Suprapubic skin (tissue), 4 donors: ENCODE measurements at regions not wholly inside any gene's neighbourhood (a gene's known extent, or its start where the extent isn't known, plus 50 kb on each side); places are given as distances from the start of the nearest gene placed in this dataset.

Source experiments
- DNase-seq, 2 donors: peaks; one replicate each; pipeline ENCODE4 v3.0.0-alpha.2; 2019; ENCODE audit warnings: low spot score in 2 of 2
- H3K27ac ChIP-seq: fragments of 200-600 bp; sonication (generic); one replicate; pipeline ENCODE4 v1.5.1; 2019
- H3K27me3 ChIP-seq: fragments of 200-600 bp; sonication (generic); one replicate; pipeline ENCODE4 v1.5.1; 2019
- H3K36me3 ChIP-seq: fragments of 200-600 bp; sonication (generic); one replicate; pipeline ENCODE4 v1.5.1; 2019
- H3K4me1 ChIP-seq: fragments of 200-600 bp; sonication (generic); one replicate; pipeline ENCODE4 v1.5.1; 2019
- H3K4me3 ChIP-seq: fragments of 200-600 bp; sonication (generic); one replicate; pipeline ENCODE4 v1.5.1; 2019; ENCODE audit warnings: mild to moderate bottlenecking
- H3K9me3 ChIP-seq: fragments of 200-600 bp; sonication (generic); one replicate; pipeline ENCODE4 v1.5.1; 2019
- EP300 ChIP-seq: sonication (generic); formaldehyde crosslinking; IDR thresholded peaks from one replicate; pipeline ENCODE4 v1.6.1; 2017; ENCODE audit warnings: antibody characterized with exemption
- POLR2A ChIP-seq, 2 donors: fragments of 450-650 bp; IDR thresholded peaks; one replicate each; pipeline ENCODE4 v1.6.1; 2017; ENCODE audit warnings: antibody characterized with exemption in 2 of 2, mild to moderate bottlenecking in 2 of 2, moderate library complexity in 2 of 2
- POLR2AphosphoS5 ChIP-seq, 3 donors: sonication (generic); formaldehyde crosslinking; IDR thresholded peaks; one replicate each; pipeline ENCODE4 v1.6.1; 2017; ENCODE audit warnings: antibody characterized with exemption in 3 of 3
- WGBS: methylation state at CpG from one replicate; pipeline ENCODE4 v1.1.5; 2018; 5-methylcytosine and 5-hydroxymethylcytosine counted together
- TF ChIP-seq, protein P1 (sequence below), 2 donors: fragments of 200-600 bp in 1 of 2; fragments of 450-650 bp in 1 of 2; sonication (generic) in 1 of 2; IDR thresholded peaks; one replicate each; pipeline ENCODE4 v1.5.1; 2016 to 2019; ENCODE audit warnings: antibody characterized with exemption in 2 of 2, mild to moderate bottlenecking in 1 of 2, moderate library complexity in 1 of 2

DNA sequence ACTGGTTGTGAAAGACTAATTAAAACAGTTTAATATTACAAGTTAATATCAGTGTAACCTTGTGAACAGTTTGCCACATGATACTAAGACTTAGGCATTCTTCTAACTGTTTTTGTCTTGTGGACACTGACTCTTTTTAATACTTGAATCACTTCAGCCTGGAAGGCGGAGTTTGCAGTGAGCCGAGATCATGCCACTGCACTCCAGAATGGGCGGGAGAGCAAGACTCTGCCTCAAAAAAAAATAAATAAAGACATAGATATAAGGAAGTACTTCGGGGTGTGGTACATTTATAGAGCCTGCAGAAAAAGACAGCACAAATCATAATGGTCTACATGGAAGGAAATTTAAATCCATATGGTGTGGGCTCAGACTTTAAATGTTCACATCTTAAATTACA lies 300.4 kb upstream of the NETO1 start:
- Histone ChIP-seq H3K9me3 (peaks cover 4% of the 10 kb centered on the region), H3K4me3 (no peak overlapping the region), H3K4me1 (no peaks in the 10 kb centered on the region), H3K27ac (no peak overlapping the region), H3K27me3 (no peaks in the 10 kb centered on the region), H3K36me3 (no peaks in the 10 kb centered on the region)
- TF ChIP-seq, protein P1, sequence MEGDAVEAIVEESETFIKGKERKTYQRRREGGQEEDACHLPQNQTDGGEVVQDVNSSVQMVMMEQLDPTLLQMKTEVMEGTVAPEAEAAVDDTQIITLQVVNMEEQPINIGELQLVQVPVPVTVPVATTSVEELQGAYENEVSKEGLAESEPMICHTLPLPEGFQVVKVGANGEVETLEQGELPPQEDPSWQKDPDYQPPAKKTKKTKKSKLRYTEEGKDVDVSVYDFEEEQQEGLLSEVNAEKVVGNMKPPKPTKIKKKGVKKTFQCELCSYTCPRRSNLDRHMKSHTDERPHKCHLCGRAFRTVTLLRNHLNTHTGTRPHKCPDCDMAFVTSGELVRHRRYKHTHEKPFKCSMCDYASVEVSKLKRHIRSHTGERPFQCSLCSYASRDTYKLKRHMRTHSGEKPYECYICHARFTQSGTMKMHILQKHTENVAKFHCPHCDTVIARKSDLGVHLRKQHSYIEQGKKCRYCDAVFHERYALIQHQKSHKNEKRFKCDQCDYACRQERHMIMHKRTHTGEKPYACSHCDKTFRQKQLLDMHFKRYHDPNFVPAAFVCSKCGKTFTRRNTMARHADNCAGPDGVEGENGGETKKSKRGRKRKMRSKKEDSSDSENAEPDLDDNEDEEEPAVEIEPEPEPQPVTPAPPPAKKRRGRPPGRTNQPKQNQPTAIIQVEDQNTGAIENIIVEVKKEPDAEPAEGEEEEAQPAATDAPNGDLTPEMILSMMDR (IDR thresholded peaks at IDR 0.05) = no peak
- TF ChIP-seq EP300 = no peak
- no peak for TF ChIP-seq POLR2A (IDR thresholded peaks at IDR 0.05)
- TF ChIP-seq POLR2AphosphoS5 (IDR thresholded peaks at IDR 0.05) = no peak
- 36% methylated on average over 4 of the region's 4 CpGs for WGBS
- DNase-seq = no peak

DNA sequence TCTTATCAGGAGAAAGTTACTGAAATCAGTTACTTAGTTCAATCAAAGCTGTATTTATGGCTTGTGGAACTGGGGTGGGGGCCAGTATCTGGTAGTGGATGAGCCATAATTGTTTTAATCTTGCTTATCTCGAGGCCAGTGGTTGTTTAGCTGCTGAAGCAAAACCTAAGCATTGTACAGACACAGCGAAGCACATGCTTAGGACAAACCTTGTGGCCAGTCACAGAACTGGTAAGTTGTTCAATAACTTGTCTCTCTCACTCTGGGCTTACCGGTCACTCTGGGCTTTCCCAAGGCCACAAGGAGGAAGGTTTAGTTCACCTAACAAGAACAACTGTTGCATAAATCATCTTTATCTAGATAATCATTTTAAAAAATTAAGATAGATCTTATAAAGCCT lies 296.6 kb upstream of the NETO1 start:
- no peaks in the 10 kb centered on the region for H3K36me3 ChIP-seq
- 52% methylated on average over 3 of the region's 3 CpGs for WGBS
- no peaks in the 10 kb centered on the region for H3K4me1 ChIP-seq

DNA sequence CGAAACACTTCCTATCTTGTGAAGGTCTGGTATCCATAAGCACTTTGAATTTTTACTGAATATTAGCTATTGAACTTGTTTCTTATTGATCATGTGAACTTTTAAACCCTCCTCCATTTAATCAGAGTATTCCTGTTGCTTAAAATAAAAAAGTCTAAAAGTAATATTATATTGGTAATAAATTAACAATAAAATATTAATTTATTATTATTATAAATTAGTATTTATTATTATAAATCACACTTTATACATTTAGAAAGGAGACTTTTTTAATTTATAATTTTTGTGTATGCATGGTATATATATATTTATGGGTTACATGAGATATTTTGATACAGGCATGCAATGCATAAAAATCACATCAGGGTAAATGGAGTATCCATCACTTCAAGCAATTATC lies 295.4 kb upstream of the NETO1 start:
- 76% methylated on average over 1 of the region's 1 CpG for WGBS
- TF ChIP-seq POLR2AphosphoS5 (IDR thresholded peaks at IDR 0.05) = no peak
- TF ChIP-seq EP300 = no peak
- TF ChIP-seq, protein P1 (IDR thresholded peaks at IDR 0.05) = no peak
- no peak for TF ChIP-seq POLR2A (IDR thresholded peaks at IDR 0.05)
- Histone ChIP-seq H3K4me1 (no peaks in the 10 kb centered on the region), H3K4me3 (no peak overlapping the region), H3K36me3 (no peaks in the 10 kb centered on the region), H3K27ac (no peak overlapping the region), H3K9me3 (peaks cover 4% of the 10 kb centered on the region), H3K27me3 (no peaks in the 10 kb centered on the region)
- no peak for DNase-seq

More for the DNA sequence above, 296.6 kb upstream of the NETO1 start:
- TF ChIP-seq EP300 = no peak
- TF ChIP-seq POLR2AphosphoS5 (IDR thresholded peaks at IDR 0.05) = no peak
- TF ChIP-seq, protein P1 (IDR thresholded peaks at IDR 0.05) = no peak
- TF ChIP-seq POLR2A (IDR thresholded peaks at IDR 0.05) = no peak
- peaks cover 4% of the 10 kb centered on the region for H3K9me3 ChIP-seq
- H3K4me3 ChIP-seq = no peak overlapping the region
- DNase-seq = no peak
- no peaks in the 10 kb centered on the region for H3K27me3 ChIP-seq
- no peak overlapping the region for H3K27ac ChIP-seq

DNA sequence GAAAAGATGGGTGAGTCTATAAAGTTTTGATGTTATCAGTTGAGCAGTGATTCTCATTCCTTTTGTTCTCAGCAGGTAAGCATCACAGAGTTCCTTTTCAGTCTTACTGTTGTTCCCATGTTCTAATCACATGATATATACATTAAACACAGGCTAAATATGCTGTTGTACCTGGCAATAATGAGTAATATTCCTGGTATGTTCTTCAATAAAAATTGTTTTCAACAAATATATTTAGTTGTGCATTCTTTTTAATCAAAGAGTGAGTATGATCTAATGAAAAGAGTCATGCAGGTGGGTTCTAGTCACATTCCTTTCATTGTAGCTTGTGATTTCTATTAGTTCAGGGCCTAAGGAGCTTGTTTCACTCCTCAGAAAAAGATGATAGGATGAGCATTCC lies 288.3 kb upstream of the NETO1 start:
- Histone ChIP-seq H3K4me1 (no peaks in the 10 kb centered on the region), H3K9me3 (no peaks in the 10 kb centered on the region), H3K27me3 (no peaks in the 10 kb centered on the region), H3K27ac (no peak overlapping the region), H3K4me3 (no peak overlapping the region), H3K36me3 (no peaks in the 10 kb centered on the region)
- no peak for DNase-seq
- TF ChIP-seq EP300 = no peak
- no peak for TF ChIP-seq POLR2AphosphoS5 (IDR thresholded peaks at IDR 0.05)
- no peak for TF ChIP-seq POLR2A (IDR thresholded peaks at IDR 0.05)
- TF ChIP-seq, protein P1 (IDR thresholded peaks at IDR 0.05) = no peak

DNA sequence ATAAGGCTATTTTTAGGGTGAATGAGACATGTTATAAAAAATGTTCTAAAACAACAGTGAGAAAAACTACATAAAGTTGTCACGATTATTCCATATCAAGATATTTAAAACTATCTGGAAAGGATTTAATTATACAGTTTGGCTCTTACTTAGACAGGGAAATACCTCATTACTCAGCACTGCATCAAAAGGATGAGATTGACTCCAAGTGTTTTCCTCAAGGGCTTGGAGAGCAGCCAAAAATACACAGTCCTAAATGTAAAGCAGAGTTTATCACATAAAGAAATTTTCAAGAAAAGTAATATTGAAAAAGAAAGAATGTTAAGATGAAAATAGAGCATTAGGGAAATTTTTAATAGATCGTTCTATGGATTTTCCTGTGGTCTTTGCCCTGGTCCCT lies 285.5 kb upstream of the NETO1 start:
- Histone ChIP-seq H3K9me3 (no peaks in the 10 kb centered on the region), H3K4me3 (no peak overlapping the region), H3K27ac (no peak overlapping the region), H3K36me3 (no peaks in the 10 kb centered on the region), H3K27me3 (no peaks in the 10 kb centered on the region), H3K4me1 (no peaks in the 10 kb centered on the region)
- WGBS = 16% methylated on average over 2 of the region's 2 CpGs
- no peak for TF ChIP-seq EP300
- TF ChIP-seq POLR2AphosphoS5 (IDR thresholded peaks at IDR 0.05) = no peak
- no peak for TF ChIP-seq POLR2A (IDR thresholded peaks at IDR 0.05)
- TF ChIP-seq, protein P1 (IDR thresholded peaks at IDR 0.05) = no peak
- DNase-seq = no peak
